Fibroblast of upper back skin (primary cell): ENCODE measurements at regions not wholly inside any gene's neighbourhood (a gene's known extent, or its start where the extent isn't known, plus 50 kb on each side); places are given as distances from the start of the nearest gene placed in this dataset.

Source experiments
- DNase-seq: peaks from one replicate; pipeline ENCODE4 v3.0.0-alpha.2; 2013

DNA sequence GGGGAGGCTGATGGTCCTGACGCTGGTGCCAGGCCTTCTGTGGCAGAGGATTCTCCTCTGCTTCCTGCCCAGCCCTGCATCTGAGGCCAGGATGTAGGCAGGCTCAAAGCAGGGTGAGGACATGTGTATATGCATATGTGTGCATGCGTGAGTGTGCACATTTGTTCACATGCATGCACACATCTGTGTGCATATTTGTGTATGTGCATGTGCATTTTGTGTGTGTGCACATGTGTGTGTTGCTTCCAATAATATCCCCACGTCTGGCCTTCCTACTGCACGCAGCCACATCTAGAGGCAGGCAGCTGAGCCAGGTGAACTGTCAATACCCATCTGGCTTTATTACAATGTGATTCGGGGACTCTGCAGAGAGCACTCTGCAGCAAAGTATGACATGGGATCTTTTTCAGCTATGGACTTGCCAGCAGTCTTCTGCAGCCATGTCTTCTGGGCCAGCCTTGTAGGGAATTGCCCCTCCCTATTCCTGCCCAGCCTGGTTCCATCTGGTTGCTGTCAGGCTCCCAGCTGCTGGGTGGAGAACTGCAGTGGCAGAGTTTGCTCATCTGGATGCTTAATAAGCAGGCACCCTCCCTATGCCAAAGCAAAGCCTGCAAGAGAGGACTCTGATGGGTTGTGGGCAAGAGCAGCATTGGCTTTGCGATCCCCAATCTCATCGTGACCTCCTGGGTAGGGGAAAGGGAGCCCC lies 140.7 kb downstream of the PFKFB3 start:
- no peak for DNase-seq

DNA sequence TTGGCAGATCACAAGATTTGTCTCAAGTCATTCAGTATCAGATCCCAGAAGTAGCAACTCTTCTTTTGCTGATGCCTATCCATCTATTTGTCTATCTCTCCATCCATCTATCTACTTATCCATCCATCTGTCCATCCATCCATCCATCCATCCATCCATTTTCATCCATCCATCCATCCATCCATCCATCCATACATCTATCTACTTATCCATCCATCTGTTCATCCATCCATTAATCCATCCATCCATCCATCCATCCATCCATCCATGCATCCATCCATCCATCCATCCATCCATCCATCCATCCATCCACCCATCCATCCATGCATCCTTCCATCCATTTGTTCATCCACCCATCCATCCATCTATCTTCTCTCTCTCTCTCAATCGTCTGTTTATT lies 142.7 kb downstream of the PFKFB3 start:
- DNase-seq = no peak

DNA sequence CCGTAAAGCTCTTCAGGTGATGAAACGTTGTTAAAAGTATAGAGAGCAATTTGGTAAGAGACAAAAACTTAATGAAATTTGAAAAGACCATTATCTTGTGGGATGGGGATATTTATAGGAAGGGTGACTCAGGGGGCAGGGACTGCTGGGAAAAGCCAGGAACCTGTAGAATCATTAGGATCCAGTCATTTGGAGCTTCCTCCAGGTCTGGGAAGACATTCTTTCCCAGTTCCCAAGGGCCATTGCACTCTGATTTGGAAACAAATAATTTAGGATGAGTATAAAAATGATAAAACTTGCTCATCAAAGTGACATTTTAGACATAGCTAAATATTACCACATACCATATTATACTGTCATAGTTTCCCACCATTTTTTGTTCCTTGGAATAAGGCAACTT lies 143.9 kb downstream of the PFKFB3 start:
- DNase-seq = peak; percentile 14

DNA sequence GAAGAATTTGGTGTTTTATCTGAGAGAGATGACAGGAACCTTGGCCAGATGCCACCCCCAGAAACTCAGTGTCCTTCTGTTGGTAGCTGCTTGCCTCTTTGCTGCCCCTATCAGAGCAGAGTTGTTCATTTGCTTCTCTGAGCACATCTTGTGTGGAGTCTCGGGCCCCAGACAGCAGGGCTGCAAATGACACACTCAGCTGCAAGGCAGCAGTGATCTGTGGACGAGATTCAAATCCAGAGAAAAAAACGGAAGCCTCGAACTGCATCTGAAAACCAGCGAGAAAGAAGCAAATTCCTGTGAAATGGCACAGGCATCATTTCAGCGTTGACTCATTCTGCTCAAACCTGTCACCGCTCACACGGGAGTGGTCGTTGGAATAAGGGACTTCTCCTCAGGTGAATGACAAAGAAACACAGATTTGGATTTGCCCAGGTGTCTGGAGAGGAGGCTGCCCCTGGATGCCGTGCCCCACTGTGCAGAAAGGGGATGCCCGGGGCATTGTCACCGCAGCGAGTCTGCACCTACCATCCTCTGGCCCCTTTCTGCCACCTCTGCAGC lies 144.7 kb downstream of the PFKFB3 start:
- peak; percentile 17 for DNase-seq

DNA sequence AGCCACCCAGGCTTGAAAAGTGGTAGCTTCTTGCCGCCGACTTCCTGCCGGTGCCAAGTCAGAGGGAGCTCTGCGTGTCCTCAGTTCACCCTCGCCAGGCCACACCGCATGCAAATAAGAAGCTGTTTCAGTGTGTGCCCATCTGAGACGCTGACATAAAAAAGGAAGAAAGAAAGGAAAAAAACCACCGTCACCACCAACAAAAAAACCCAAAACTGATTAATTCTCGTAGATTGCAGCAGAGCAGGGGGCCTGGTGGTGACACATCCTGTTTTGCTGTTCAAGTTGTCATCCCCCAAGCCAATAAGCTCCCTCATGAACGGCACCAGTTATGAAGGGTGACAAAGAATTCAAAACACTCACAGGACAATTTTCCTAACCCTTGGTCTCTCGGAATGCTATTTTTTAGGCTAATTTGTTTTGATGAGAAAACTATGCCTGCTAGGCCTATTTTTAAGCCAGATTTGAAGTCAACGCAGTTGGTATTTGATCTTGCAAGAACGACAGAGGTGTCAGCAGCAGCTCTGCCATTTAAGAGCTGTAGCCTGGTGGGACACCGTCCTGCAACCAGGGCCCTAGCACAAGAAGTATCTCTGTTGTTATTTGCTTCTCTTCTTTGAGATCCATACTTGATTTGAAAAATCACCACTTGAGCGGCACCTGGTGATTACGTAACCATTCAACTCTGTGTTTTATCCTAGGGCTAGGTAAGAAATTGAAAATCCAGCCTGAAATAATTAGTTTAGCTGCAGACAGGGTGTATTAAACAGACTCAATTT lies 145.6 kb downstream of the PFKFB3 start:
- peak; percentile 3 for DNase-seq

DNA sequence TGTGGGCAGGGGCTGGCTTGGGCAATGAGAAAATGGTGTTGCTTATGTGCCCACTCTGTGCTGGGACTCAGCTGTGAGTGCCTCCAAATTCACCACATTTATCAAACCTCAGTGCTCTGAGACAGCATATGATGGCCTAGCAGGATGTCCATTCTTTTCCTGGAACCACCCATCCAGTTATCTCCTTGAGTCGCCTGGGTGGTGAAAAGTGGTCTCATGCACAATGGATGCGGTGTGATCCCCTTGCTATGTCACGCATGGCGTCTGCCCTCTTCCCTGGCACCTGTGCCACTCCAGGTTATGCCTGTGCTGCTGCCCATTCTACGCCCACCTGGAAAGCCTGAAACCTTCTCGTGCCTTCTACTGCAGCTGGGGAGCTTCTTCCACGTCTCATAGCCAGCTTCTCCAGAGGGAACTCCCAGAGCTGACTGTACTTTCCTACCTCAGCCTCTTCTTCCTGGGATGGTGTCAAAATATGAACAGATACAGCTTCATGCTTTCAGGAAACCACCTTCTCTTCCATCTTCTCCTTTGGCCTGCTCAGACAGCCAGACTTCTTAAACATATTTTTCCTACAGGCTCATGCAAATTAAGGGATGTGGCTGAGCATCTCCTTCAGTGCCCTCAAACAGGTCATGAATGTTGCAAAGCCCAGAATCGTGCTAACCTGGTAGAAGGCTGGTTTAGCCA lies 147.3 kb downstream of the PFKFB3 start:
- no peak for DNase-seq

DNA sequence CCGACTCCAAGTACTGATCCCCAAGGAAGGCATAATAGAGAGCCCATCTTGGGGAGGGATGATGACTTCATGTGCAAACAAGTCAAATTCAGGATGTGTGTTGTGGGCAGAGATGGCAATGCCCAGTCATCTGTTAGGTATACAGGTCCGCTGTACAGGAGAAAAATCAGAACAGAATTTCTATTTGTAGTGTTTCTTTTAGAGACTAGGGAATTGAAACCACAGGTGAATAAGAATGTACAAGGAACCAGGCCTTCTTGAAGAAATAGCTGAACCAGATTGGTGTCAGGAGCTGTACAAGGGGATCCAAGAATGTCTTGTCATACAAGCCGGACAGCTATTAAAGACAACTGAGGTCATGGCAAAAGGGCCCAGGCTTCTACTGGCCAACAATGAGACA lies 147.9 kb downstream of the PFKFB3 start:
- no peak for DNase-seq

DNA sequence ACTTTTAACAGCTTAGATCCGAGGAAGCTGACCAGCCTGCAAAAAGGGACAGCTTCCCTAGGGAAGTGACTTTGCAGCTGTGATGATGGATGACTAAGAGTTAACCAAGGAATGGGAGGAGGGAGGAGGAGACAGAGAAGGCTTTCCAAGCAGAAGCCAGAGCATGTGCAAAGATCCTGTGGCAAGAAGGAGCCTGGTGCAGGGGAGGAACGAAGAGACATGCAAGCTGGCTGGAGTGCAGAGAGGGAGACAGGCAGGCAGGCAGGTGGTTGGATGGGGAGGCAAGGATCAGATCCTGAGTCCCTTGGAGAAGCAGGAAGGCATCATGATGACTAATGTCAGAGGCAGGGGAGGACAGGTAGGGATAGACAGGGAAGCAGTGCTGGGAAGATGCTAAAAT lies 148.8 kb downstream of the PFKFB3 start:
- DNase-seq = no peak

DNA sequence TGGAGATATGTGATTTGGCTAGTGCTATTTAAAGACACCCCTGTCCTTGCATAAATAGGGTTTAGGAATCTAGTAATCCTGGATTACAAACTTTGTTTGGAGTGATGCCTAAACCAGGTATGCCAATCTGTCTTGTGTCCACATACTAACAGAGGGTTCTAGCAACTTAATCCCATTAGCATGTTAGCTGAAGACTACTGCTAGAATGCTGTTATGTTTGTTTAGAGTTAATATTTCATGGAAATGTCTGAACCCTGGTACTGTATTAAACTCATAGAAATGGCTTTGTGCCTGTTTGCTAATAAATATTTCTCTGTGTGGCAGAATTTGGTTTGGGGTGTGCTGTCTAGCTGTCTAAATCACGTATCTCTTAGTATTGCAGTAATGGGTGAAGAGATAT lies 150.8 kb downstream of the PFKFB3 start:
- DNase-seq = no peak

DNA sequence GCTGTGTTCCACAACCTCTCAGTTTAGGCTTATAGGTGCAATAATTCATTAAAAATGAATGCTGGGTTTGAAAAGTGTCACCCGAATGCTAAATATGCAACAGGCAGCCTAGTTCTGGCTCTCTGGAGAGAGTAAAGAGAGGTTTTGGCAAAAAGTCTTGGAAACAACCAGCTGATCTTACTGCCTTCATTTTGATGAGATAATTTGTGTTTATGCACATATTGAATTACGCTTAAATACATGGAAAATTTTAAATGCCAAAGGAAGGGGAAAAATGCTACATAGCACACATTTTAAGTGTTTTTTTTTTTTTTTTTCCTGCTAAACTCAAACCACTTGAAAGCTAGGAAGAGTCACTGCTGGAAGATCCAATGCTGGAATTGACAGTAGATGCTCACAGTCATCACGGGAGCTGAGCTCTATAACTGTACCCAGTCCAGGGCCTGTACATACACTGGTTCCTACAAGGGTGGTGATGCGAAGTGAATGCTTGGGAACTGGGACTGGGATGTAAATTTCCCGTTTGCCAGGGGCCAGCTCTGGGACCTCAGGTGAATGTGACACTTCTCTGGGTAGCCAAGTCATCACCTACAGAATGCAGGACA lies 151.5 kb downstream of the PFKFB3 start:
- DNase-seq = no peak

DNA sequence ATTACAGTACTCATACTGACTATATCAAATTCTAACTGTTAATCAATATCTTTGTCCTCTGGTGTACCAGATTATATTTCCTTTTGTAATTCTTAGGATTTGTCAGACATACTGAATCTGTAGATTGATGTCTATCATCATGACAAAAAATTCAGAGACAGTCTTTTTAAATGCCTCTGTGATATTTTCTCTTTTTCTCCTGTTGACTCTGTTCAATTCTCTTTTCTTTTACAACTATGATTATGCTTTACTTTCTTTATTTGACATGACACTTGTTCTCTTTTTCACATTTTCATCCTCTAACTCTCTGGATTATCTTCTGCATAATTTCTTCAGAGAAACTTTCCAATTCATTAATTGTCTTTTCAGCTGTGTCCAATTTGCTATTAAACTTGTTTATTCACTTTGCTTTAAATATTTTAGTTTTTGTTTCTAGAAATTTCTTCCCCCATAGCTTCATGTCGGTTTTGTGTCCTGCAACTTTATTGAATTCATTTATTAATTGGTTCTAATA lies 153.6 kb downstream of the PFKFB3 start:
- no peak for DNase-seq

DNA sequence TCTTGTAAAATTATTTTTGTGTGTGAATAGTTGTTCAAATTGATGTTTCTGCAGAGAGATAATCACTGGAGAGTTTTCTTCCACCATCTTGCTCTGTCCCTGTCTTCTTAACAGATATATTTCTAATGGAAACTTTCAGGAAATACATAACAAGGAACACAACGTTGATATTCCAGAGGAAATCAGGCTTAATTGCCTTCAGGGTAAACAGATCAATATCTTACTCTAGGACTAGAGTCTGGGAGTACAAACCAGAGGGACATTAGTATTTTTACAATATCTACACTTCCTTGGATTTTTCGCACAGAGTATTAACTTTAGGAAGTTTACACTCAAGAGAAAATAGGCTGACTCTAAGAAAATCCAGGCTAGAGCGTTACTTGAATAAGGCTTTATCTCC lies 159.1 kb downstream of the PFKFB3 start:
- no peak for DNase-seq

DNA sequence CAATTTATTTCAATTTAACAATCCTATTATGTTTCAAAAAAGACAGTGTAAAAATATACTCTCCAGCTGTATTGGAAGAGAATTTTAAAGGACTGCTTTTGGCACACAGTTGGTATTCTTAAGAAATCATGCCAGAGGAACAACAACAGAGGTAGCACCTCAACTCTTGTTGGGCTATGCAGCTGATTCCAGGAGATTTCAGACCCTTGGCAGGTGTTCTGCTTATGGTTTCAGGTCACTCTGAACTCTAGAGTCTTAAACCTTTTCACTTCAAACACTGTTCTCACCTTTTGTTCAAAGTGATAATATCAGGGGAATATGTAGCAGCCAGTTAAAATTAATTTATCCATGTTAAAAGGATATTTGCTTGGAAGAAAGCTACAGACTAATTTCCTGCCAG lies 160.1 kb downstream of the PFKFB3 start:
- no peak for DNase-seq

DNA sequence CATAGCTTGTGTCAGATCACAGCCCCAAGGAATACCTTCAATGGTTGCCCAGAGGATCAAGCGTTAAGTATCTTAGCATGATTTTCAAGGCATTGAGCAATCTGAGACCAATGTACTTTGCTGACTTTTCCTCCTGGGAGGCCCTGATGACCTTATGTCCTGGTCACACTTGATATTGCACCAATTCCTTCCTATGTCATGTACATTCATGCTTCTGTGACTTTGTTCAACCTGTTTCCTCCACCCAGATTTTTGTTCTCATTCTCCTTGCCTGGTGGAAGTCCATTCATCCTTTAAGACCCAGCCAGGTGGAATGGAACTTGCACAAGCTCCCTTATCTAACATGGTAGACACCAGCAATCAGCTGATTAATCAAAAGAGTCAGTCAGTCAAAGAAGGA lies 160.8 kb downstream of the PFKFB3 start:
- DNase-seq = no peak

DNA sequence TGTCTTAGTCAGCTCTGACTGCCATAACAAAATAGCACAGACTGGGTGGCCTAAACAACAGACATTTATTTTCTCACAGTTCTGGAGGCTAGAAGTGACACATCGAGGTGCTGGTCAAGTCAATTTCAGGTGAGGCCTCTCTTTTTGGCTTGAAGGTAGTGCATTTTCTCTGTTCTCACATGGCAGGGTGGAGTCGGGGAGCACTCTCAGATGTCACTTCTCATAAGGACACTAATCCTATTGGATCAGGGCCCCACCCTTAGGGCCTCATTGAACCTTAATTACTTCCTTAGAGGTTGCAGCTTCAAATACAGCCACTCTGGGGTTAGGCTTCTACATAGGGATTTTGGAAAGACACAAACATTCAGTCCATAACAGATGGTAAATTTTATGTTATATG lies 161.6 kb downstream of the PFKFB3 start:
- DNase-seq = no peak

DNA sequence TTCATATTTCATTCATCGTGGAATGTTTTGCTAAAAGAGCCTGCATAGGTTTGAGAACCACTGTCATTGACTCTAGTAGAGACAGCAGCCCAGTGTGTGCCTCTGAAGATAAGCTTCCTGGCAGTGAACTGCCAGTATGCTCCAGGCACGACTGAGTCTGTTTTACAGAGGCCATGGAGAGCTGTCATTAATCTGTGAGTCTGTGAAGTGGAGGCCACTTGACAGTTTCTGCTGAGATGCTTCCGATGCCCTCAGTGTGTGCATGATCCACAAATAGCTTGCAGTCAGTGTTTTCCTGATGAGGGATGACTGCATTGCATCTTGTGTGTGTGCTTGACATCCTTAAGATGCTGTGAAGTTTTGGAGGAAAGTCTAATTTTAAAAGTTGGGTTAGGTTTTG lies 162.2 kb downstream of the PFKFB3 start:
- no peak for DNase-seq

DNA sequence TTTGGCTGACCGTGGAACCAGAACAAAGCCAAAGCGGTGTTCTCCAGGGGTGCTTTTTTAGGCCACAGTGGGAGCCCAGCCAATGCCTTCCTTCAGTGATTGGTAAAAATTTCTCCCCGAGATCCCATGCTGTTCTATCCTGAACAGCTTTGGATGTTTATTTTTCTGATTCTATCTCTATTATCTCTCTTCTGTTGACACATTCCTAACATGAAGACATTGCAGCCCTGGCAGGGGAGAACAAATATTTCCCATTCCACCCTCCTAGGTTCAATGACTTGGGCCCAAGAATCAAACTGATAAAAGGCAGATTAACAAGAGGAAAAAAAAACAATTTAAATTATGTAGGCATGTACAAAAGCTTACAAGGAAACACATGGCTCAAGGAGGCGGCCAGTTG lies 162.7 kb downstream of the PFKFB3 start:
- DNase-seq = no peak
